Sigmoid colon (tissue), 6 donors: ENCODE measurements at regions not wholly inside any gene's neighbourhood (a gene's known extent, or its start where the extent isn't known, plus 50 kb on each side); places are given as distances from the start of the nearest gene placed in this dataset.

Source experiments
- DNase-seq: peaks from one replicate; pipeline ENCODE4 v3.0.0-alpha.2; 2019
- H3K27ac ChIP-seq, 4 donors: fragments of 200-600 bp; sonication (generic); one replicate each; pipeline ENCODE4 v1.5.1; 2016 to 2019; ENCODE audit warnings: mild to moderate bottlenecking in 1 of 4
- H3K27me3 ChIP-seq, 3 donors: fragments of 200-600 bp; sonication (generic); one replicate each; pipeline ENCODE4 v1.5.1; 2019; ENCODE audit warnings: mild to moderate bottlenecking in 1 of 3
- H3K36me3 ChIP-seq, 4 donors: fragments of 200-600 bp; sonication (generic); one replicate each; pipeline ENCODE4 v1.5.1; 2016 to 2019
- H3K4me1 ChIP-seq, 4 donors: fragments of 200-600 bp; sonication (generic); one replicate each; pipeline ENCODE4 v1.5.1; 2017 to 2019
- H3K4me3 ChIP-seq, 4 donors: fragments of 200-600 bp; sonication (generic); one replicate each; pipeline ENCODE4 v1.5.1; 2017 to 2019; ENCODE audit warnings: mild to moderate bottlenecking in 2 of 4, moderate library complexity in 1 of 4
- H3K9me3 ChIP-seq, 4 donors: fragments of 200-600 bp in 3 of 4; sonication (generic) in 3 of 4; one replicate each; pipeline versions ENCODE4 v1.5.1 to v1.6.1; 2013 to 2019
- CTCF ChIP-seq, 4 experiments: fragments of 450-650 bp in 3 of 4; fragments of 200-600 bp in 1 of 4; IDR thresholded peaks; one replicate each; pipeline ENCODE4 v1.5.1; 2016 to 2019; ENCODE audit warnings: antibody characterized with exemption in 4 of 4, mild to moderate bottlenecking in 3 of 4, moderate library complexity in 2 of 4
- EP300 ChIP-seq, 4 donors: sonication (generic); formaldehyde crosslinking; IDR thresholded peaks; one replicate each; pipeline ENCODE4 v1.6.1; 2017; ENCODE audit warnings: antibody characterized with exemption in 4 of 4
- POLR2A ChIP-seq, 2 donors: fragments of 450-650 bp; IDR thresholded peaks; one replicate each; pipeline ENCODE4 v1.6.1; 2016; ENCODE audit warnings: antibody characterized with exemption in 2 of 2, mild to moderate bottlenecking in 2 of 2, moderate library complexity in 2 of 2
- POLR2AphosphoS5 ChIP-seq, 4 donors: sonication (generic); formaldehyde crosslinking; IDR thresholded peaks; one replicate each; pipeline ENCODE4 v1.6.1; 2017; ENCODE audit warnings: antibody characterized with exemption in 4 of 4
- WGBS, 2 donors: extraction: QIAGEN DNeasy Blood & Tissue Kit; methylation state at CpG; one replicate each; pipeline ENCODE4 v1.1.7; 2013; 5-methylcytosine and 5-hydroxymethylcytosine counted together
- intact Hi-C: fragments of 100-400 bp; cut with DNase I; formaldehyde crosslinking; loops from one replicate; pipeline ENCODE4 v1.15.1; 2023
- donor health status: healthy with polysubstance abuse.
- donor health status: healthy.

GRCh38 chrX:147333821-147334220, 519.3 kb upstream of the CXorf51A start:
- no peaks in the 10 kb centered on the region for H3K9me3 ChIP-seq
- H3K4me3 ChIP-seq = no peak overlapping the region
- no peaks in the 10 kb centered on the region for H3K27me3 ChIP-seq
- intact Hi-C loops = no loop called here
- DNase-seq = no peak
- H3K36me3 ChIP-seq = no peaks in the 10 kb centered on the region
- no peak for TF ChIP-seq CTCF (IDR thresholded peaks at IDR 0.05)
- no peak for TF ChIP-seq POLR2AphosphoS5 (IDR thresholded peaks at IDR 0.05)
- TF ChIP-seq EP300 (IDR thresholded peaks at IDR 0.05) = no peak
- no peak for TF ChIP-seq POLR2A (IDR thresholded peaks at IDR 0.05)
- no peak overlapping the region for H3K27ac ChIP-seq
- no peaks in the 10 kb centered on the region for H3K4me1 ChIP-seq
- 69 to 88% methylated on average over 5 of the region's 5 CpGs for WGBS, 2 donors

GRCh38 chrX:147322496-147322895, 508.0 kb upstream of the CXorf51A start:
- no peaks in the 10 kb centered on the region for H3K4me1 ChIP-seq
- no peak overlapping the region for H3K4me3 ChIP-seq
- 90 to 97% methylated on average over 3 of the region's 3 CpGs for WGBS, 2 donors
- no peak overlapping the region for H3K27ac ChIP-seq
- no peaks in the 10 kb centered on the region for H3K36me3 ChIP-seq
- no peaks in the 10 kb centered on the region for H3K9me3 ChIP-seq
- TF ChIP-seq EP300 (IDR thresholded peaks at IDR 0.05) (no peak), POLR2A (IDR thresholded peaks at IDR 0.05) (no peak), CTCF (IDR thresholded peaks at IDR 0.05) (no peak), POLR2AphosphoS5 (IDR thresholded peaks at IDR 0.05) (no peak)
- no peaks in the 10 kb centered on the region for H3K27me3 ChIP-seq
- no peak for DNase-seq
- intact Hi-C loops = no loop called here

GRCh38 chrX:147315483-147315882, 500.9 kb upstream of the CXorf51A start:
- Histone ChIP-seq H3K36me3 (no peaks in the 10 kb centered on the region), H3K27ac (no peak overlapping the region), H3K4me3 (no peak overlapping the region), H3K27me3 (no peaks in the 10 kb centered on the region), H3K4me1 (no peaks in the 10 kb centered on the region), H3K9me3 (no peaks in the 10 kb centered on the region)
- DNase-seq = no peak
- TF ChIP-seq POLR2A (IDR thresholded peaks at IDR 0.05) = no peak
- TF ChIP-seq POLR2AphosphoS5 (IDR thresholded peaks at IDR 0.05) = no peak
- no peak for TF ChIP-seq EP300 (IDR thresholded peaks at IDR 0.05)
- TF ChIP-seq CTCF (IDR thresholded peaks at IDR 0.05) = no peak
- 89 to 93% methylated on average over 1 of the region's 1 CpG for WGBS, 2 donors
- intact Hi-C loops = no loop called here
